CD4-positive, alpha-beta T cell treated with Interferon gamma for 1 hour (primary cell): ENCODE measurements at regions not wholly inside any gene's neighbourhood (a gene's known extent, or its start where the extent isn't known, plus 50 kb on each side); places are given as distances from the start of the nearest gene placed in this dataset.

ENCODE experiments used
- DNase-seq: peaks from one replicate; pipeline ENCODE4 v3.0.0-alpha.2; 2020

DNA sequence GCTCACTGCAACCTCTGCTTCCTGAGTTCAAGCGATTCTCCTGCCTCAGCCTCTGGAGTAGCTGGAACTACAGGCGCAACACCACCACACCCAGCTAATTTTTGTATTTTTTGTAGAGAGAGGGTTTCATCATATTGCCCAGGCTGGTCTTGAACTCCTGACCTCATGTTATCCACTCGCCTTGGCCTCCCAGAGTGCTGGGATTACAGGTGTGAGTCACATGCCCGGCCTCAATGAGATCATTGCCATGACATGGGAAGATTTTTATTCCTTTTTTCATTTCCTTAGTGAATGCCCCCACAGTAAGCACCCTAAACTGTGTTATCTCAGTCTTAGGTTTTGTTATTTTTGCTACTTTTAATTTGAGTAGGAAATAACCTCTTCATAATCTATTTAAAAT is 977.9 kb downstream of the BRINP3 start:
- no peak for DNase-seq

DNA sequence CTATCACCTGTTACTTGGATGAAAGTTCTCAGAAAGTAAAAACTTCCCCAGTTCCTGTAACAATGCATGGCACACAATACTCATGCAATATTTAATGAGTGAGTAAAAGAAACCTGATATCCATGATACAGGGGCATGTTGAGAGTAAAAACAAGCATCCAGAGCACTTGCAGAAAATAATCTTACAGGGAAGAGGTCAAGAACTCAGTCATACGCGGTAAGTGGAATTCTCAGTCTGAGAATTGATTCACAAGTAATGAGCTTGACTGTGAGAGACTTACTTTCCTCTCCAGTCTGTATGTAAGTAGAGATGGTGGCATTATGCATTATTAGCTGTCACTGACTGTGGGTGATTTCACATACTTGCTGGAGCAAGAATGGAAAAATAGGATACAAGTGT is 976.9 kb downstream of the BRINP3 start:
- no peak for DNase-seq

DNA sequence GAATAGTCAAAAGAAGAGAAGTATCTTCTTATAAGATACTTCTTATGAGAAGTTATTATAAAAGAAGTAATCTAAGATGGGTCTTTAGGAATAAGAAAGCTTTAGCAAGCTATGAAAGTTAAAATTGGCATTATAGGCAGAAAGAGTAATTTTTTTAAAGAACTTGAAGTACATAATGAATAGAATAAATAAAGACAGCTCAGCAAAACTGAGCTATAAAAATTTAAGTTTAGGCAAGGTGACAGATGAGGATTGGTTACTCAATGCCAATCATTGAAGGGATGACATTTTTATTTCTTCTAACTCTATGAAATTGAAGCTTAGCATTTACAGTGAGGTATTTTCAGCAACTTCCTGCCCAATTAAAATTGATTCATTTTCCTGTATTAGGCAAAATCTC is 966.8 kb downstream of the BRINP3 start:
- DNase-seq = no peak

DNA sequence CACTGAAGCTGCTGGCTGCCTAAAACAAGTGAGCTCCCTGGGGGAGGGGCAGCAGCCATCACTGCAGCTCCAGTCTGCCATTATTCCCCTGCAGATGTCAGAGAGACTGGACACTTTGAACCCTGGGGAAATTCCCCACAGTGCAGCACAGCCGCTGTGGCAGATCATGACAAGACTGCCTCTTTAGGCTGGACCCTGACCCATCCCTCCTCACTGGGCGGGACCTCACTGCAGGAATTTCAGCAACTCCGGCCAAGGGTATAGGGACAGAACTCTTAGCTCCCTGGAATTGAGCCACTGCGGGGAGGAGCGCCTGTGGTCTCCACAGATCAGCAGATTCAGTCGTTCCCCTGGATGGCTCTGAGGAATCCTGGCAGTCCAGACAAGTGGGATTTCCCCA is 964.6 kb downstream of the BRINP3 start:
- DNase-seq = no peak

DNA sequence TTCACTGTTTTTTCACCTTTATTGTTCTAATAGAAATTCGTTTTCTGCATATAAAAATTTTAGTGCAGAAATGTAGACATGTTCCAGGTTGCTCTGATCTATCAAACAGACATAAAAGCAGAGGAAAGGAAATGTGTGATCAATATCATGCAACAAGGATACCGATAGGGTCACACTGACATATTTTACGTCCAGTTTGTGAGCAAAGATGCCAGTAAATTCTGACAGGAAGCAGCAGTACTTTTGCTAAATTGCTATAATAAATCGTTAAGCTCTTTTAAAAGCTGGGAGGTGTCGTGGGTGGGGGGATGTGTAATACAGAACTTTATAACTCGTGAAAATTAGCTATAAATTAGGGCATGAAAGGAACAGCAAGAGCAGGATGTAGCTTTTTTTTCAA is 955.2 kb downstream of the BRINP3 start:
- no peak for DNase-seq

DNA sequence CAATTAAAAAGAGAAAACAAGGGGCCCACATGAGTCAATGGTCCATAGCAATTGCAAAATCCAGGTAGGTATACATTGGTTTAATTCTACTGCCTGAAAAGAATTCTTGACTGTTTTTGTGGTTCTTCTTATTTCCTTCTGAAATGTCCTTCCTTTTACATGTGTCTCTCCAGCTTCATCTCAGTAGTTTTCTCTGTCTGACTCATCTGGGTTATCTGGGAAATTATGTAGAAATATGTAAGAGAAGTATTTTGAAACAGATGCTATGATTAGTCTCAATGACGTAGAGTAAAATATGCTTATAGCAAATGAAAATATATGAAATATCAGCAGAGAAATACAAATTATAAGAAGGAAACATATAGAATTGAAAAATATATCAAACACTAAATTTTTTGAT is 953.2 kb downstream of the BRINP3 start:
- DNase-seq = no peak

DNA sequence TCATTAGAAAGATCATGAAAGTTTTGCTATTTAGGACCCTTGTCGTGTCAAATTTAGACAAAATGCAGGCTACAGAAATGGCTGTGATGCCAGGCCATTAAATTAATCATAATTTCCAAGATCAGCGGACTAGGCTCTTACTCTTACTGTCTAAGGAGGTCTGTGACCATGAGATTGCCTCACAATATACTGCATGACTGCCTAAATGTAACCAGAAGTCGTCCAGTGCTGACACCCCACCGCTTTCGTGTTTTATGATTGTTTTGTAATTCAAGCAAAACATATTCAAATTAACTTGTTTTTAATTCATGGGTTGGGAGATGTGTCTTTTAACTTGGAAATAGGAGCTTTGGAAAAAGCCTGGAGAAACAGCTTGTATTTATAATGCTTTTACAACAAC is 947.5 kb downstream of the BRINP3 start:
- no peak for DNase-seq

DNA sequence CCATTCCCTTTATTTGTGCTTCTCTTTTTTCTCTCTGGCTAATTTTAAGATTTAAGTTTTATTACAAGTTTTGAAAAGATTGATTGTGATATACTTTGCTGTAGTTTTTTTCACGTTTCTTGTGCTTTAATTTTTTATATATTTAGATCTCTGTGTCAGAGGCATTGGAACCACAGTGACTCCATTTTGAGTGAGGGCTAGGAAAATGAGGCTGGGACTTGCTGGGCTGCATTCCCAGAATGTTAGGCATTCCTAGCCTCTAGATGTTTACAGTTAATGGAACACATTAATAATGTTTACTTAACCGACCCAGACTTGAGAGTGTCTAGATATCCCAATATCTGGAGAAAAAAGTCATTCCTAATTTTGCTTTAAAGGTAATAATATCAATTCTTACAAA is 939.4 kb downstream of the BRINP3 start:
- DNase-seq = no peak

DNA sequence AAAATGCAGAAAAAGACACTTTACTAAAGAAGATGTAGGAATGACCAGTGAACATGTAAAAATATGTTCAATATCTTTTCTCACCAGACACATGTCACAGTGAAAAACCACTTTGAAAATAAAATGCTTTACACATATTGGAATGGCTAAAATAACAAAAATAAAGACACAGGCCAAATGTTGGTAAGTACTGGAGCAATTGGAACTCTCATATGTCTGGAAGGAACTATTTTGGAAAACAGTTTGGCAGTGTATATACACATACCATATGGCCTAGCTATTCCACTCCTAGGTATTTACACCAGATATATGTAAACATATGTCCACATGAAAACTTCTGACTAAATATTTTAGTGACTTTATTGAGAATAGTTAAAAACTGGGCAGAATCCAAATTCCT is 927.2 kb downstream of the BRINP3 start:
- DNase-seq = no peak

DNA sequence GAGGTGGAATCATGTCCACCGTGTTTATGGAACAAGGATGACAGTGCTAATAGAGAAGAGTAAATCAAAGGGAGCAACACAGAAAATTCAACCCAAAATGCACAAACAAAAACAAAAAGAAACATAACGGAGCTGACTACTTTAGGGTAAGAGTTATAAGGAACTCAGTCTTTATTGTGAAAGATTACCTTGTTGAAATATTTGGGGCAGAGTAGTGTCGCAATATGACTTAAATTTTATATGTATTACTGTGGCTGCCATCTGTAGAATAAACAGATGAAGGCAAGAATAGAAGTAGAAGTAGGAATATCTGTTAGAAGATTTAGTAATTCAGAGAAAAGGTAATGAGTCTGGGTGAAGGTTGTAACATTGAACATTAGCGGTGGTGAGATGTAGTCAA is 913.9 kb downstream of the BRINP3 start:
- no peak for DNase-seq

DNA sequence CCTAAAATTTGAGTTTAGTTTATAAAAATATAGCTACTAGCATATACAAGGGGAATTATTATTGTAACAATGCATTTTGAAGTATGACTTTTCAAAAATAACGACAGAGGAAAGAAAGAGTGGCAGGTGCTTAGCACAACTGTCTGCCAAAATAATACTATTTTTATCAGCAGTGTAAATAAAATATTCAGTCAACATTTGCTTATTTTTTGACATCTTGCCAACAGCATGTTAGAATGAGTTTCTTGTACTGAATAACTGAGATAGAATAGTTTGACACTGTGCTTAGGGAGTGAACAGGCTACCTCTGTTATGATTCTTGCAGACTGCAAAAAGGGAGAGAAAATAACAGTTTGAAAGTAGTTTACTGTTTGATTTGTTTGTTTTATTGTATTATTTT is 909.8 kb downstream of the BRINP3 start:
- no peak for DNase-seq

DNA sequence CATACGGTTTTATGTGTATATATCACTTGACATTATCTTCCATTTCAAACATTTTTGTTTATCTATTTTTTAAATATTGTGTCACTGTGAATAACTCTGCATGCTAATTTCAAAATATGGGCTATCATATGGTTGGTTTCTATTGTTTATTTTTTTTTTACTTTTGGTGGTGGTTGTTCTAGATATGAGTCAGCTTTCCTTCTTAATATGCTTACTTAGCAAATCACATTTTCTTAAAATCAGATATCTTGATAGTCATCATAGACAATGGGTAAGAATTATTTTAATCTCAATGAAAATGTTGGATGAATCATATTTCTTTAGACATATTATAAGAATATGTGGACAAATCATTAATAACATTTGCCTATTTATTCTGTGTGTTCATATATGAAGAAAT is 881.5 kb downstream of the BRINP3 start:
- DNase-seq = no peak

DNA sequence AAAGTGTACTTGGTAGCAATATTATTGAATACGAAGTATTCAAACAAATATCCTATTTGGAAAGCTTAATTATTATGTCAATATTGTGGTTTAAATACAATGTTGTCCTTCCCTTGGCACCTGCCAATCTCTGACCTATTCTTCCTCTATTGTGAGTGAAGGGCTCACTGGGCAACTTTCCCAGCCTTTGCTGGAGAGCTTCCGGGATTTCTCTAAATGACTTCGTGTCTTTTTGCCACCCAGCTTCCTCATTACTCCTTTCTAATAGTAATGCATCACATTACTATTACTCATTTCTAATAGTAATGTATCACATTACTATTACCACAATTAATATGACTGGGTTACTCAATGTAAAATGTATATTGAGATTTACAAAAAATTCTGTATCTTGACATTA is 880.6 kb downstream of the BRINP3 start:
- DNase-seq = no peak

DNA sequence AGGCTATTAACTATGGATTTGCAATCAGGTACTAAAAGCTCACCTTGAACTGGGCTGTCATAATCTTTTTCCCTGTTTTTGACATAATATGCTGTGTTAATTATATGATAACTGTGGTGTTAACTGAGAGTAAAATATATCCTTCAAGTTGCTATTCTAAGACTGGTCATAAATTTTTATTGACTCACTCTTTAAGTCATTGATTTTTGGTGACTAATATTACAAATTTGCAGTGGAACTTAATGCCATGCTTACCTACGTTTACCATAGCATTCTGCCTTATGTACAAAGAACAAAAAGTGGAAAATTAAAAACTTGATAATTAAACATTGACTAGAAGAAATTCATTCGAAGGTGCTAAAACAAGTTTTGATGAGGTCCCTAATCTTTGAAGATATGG is 872.4 kb downstream of the BRINP3 start:
- DNase-seq = no peak

DNA sequence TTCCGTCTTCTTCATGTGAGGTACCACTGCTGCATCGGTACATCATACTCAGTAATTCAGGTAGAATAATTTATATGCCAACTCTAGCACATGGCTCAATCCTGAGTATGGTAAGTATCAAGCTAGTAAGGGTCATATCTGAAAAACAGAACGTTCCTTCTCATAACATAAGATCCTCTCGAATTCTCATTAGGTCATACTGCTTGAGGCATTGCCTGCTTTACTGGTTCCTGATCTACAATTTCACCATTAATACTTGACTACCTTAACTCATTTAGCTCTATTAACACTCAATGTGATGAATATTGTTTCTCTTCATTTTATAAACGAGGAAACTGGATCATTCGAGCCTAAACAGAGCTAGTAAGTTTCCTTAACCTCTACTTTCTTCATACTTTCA is 871.6 kb downstream of the BRINP3 start:
- DNase-seq = no peak

DNA sequence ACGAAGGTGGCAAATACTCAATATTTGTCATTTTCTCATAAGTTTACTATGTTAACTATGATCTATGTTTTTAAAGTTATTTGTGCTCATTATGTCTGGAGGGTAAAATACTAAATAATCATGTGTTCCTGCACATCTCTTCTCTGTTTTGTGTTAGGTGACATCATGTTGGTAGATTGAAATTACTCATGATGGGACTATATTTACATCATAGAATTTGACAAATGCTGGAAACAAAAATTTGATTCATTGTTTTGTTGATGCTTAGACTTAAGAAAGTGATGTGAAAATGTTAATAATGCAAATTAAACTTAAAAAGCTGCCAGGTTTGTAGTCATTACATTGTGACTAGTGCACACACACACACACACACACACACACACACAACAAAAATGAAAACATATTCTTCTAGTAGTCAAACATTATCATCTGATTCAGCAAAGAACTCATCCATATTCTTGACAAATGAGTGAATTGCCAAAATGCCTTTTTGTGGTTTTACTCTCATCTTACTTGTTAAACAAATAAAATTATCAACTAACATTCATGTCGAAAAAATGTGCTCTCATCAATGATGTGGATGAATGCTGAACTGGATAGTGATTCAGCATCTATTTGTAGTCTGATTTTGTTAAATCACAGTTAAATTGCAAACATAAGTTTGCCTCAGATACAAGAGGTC is 870.7 kb downstream of the BRINP3 start:
- no peak for DNase-seq

DNA sequence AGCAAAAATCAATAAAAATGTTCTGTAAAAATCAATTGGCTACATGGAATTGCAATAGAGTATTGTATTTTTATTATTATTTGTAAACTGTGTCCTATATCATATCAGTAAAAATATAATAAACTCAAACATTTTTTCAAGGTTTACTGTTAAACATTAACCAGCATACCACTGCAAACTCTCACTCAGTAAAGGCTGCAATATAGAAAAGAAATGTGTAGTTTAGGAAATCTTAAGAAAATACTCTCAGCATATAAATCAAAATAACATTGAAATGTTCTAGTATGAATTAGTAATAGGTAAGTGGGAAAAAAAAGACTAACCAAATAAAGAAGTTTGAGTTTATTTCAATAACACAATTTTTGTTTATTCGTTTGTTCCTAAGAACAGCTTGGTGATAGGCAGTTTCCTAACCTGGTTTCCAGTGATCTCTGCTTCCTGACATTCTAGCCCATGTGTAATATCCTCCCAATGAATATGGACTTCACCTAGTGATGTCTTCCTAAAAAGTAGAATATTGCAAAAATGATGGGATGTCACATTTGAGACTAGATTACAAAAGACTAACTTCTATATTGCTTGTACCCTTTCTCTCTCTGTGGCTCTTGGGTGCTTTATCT is 870.1 kb downstream of the BRINP3 start:
- no peak for DNase-seq

DNA sequence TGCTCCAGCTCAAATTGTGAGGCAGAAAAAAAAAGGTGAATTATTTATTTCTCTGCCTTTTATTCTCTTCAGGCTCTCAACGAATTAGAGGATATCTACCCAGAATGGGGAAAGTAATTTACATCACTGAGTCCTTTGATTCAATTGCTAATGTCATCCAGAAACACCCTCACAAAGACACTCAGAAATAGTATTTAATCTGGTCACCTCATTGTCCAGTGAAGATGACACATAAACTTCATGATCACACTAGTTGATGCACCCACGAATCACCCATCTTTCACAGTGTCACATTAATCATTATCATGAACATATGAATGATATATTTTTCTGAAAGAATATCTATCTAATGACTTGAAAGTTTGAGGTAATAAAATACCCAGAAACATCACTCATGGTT is 868.5 kb downstream of the BRINP3 start:
- DNase-seq = no peak

DNA sequence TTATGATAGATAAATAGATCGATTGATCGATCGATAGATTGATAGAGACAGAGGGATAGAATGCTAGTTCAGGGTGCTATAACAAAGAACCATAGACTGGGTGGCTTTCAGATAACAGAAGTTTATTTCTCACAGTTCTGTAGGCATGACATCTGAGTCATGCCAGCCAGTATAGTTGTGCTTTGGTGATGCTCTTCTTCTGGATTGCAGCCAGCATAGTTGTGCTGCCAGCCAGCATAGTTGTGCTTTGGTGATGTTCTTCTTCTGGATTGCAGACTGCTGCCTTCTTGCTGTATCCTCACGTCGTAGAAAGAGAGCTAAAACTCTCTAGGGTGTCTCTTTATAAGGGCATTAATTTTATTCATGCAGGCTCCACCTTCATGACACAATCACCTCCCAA is 860.8 kb downstream of the BRINP3 start:
- no peak for DNase-seq

DNA sequence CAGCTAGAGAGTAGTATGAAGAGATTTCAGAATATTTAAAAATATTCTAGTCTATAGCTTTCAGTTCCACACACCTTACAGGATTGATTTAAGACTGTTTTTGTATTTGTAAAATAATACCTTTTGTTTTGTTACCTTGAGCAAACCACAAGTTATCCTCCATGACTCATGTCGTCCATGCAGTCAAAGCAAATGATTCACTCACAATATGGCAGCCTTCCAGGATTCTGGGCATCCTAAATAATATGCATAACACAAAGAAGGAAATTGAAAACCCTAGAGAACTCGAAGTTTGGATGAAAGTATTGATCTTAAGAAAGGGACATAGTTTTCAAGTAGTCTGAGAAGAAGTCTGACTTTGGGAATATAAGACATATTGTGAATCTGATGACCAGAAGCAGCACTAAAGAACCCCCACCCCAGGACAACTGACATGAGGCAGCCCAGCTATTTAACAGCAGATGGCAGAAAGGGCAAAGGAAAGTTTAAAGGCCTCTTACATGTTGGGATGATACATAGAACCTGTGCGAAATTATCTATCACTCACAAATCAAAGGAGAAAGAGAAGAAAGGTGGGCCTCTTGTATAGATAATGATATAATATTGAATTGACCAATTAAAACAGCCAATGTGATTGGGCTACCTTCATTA is 857.9 kb downstream of the BRINP3 start:
- no peak for DNase-seq

DNA sequence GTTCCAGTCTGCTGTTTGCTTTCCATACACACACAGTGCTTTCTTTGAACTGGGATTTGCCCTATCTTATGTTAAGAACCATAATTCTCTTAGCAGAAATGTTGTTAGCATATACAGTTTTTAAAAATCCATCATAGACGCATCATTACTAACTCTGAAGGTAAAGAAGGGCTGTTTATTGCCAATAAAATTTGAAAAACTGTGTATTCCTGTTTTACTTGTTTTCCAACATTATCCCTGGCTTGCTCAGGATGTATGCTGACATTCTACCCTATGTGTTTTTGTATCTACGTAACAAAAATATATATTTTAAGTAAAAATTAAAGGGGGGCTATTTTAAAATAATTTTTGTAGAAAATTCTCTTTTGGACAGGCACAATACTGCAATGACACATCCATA is 857.2 kb downstream of the BRINP3 start:
- DNase-seq = no peak

DNA sequence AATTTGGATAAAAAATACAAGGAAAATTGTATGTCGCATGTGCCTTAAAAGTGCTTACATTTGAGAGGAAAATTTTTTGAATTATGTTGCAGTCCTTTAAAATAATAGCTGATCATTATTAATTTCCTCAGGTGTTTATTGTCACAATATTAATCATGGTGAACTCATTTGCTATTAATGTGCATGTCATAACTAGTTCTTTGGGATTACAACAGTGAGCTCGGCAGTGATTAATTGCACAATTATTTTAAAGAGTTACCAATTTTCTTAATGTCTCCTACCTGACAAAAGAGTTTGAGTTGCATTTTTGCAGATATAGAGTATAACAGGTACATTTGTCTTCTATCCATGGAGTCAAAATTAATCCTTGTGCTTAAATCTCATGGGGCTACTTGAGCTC is 854.3 kb downstream of the BRINP3 start:
- no peak for DNase-seq

DNA sequence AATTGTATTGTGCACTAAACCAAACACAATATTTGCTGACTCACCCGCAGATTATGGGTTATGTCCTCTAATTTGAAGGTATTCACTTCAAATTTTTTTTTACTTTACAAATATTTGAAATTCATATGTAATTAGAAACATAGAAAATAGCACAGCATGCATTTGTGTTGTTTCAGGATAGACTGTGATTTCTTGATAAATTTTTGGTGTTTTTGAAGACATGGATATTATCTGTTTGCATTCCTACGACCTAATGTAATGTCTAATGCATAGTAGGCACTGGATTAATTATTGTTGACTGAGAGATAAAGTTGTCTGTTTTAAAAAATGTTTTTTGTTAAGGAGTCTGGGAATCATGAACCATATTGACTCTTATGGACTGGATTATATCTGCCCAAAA is 850.2 kb downstream of the BRINP3 start:
- DNase-seq = no peak

DNA sequence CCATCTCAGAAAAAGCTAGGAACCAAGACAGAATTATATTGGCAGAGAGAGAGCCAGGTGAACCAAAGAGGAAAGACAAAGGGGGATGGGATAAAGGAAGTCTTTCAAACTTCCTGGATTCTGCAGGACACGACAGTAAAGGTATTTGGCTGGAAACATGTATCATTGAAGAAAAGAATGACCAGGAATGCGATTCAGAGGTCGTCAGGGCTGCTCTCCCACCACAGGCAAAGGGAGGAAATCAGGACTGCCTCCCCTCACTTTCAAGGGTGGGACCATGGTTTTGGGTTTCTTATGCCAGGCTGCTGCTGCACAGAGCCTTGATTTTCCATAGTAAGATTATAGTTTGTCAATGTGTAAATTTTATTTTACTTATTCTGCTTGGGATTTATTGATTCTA is 848.8 kb downstream of the BRINP3 start:
- DNase-seq = no peak

DNA sequence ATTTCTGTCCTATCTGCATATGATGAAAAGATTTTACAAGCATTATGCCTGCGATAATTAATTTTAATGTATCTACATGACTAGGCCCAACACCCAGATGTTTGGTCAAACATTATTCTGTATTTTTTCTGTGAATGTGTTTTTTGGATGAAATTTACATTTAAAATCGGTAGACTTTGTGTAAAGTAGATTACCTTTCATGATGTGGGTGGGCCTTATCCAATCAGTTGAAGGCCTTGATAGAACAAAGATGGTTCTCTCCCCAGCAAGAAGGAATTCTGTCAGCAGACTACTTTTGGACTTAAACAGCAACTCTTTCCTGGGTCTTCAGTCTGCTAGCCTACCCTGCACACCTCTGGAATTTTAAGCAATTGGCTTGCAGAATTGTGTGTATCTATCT is 844.0 kb downstream of the BRINP3 start:
- no peak for DNase-seq
